Omental fat pad (tissue), 3 donors: ENCODE measurements at regions not wholly inside any gene's neighbourhood (a gene's known extent, or its start where the extent isn't known, plus 50 kb on each side); places are given as distances from the start of the nearest gene placed in this dataset.

Experiments used
- ATAC-seq: fragments of 150-250 bp; one replicate; pipeline ENCODE4 v1.9.1; 2016; ENCODE audit warnings: mild to moderate bottlenecking, moderate library complexity; ENCODE audit not compliant: low FRiP score
- DNase-seq: peaks from one replicate; pipeline ENCODE4 v3.0.0-alpha.2; 2019; ENCODE audit warnings: low spot score
- TF ChIP-seq, protein P1 (sequence below), 3 donors: fragments of 450-650 bp; IDR thresholded peaks; one replicate each; pipeline ENCODE4 v1.5.1; 2016 to 2017; ENCODE audit warnings: antibody characterized with exemption in 3 of 3, mild to moderate bottlenecking in 3 of 3, moderate library complexity in 2 of 3

DNA sequence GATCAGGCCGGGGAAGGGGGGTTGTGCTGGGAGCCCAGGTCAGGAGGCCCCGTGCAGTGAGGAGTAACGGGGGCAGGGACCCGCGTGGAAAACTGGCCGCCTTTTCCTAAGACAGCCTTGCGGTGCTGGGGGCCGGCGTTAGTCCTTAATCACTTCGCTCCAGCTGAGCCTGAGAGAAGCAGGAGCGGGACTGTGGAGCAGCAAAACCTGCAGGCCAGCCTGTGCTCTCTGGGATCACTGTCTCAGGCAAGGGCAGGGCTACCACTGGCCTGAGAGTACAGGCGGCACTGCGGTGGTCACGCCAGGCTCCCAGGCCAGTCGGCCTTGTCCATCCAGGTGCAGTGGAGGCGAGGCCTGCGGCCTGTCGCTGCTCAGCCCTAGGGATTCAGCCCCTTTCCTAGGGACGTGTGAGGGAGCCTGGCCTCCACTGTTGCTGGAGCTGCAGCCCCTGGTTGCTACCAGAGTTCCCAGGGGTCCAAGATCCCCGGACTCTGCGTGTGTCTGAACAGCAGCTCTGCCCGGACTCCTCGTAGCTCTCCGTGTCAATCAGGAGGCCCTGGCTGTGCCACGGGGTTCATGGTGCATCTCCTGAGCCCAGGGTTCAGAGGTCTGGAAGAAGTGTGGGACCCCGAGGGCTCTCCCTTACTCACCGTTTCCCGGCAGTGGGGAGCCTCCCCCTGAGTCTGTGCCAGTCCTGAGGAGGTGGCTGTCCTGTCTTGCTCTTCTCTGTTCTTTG lies 2141.7 kb upstream of the TENM3 start:
- TF ChIP-seq, protein P1, sequence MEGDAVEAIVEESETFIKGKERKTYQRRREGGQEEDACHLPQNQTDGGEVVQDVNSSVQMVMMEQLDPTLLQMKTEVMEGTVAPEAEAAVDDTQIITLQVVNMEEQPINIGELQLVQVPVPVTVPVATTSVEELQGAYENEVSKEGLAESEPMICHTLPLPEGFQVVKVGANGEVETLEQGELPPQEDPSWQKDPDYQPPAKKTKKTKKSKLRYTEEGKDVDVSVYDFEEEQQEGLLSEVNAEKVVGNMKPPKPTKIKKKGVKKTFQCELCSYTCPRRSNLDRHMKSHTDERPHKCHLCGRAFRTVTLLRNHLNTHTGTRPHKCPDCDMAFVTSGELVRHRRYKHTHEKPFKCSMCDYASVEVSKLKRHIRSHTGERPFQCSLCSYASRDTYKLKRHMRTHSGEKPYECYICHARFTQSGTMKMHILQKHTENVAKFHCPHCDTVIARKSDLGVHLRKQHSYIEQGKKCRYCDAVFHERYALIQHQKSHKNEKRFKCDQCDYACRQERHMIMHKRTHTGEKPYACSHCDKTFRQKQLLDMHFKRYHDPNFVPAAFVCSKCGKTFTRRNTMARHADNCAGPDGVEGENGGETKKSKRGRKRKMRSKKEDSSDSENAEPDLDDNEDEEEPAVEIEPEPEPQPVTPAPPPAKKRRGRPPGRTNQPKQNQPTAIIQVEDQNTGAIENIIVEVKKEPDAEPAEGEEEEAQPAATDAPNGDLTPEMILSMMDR (IDR thresholded peaks at IDR 0.05): no peak
- DNase-seq (no peak), ATAC-seq (no peak)

DNA sequence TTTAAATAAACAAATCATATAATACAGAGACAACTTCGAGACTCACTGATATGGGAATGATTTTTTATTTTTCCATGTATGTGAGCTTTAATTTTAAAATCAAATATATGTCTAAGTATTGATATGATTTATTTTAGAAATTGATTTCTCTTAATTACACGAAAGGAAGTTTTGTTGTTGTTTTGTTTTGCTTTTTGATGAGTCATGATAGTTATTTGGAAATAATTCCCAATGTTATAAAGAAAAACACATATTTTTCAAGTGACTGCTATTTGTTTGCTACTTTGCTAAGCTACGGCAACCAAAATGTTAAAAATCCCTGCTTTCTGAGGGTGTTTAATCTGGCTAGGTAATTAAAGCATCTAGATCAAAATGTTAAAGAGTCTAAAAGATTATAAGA lies 2139.4 kb upstream of the TENM3 start:
- ATAC-seq (no peak), DNase-seq (no peak)
- TF ChIP-seq, protein P1 (IDR thresholded peaks at IDR 0.05): no peak

DNA sequence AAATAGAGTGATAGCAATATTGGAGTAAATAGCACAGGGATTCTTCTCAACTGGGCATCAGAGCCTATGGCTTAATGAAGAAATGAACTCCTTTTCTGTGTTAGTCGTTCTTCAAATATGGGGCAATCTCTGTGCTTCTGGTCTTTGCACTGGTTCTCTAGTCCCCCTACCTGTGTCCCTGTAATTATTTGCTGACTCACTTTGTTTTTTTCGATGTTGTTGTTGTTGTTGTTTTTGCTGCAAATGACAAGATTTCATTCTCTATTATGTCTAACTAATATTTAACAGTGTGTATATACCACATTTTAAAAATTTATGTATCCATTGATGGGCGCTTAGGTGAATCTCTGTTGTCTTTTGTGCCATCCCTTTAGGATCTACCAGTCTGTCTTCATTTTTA lies 2137.8 kb upstream of the TENM3 start:
- ATAC-seq: no peak
- TF ChIP-seq, protein P1 (IDR thresholded peaks at IDR 0.05): no peak
- no peak for DNase-seq

DNA sequence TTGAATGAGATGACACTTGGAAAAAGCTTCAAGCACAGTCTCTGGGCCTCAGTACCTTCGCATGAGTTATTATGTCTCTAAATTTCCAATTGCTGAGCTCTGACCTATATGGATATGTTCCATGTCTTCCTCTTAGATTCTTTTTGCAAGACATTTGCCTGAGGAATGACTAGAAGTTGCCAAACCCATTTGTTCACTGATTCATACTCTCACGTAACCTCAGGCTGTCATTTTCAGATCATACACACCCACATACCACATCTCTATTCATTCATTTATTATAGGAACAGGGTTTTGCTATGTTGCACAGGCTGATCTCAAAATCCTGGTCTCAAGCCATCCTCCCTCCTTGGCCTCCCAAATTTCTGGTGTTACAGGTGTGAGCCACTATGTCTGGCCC lies 2137.1 kb upstream of the TENM3 start:
- ATAC-seq (no peak), DNase-seq (no peak)
- TF ChIP-seq, protein P1 (IDR thresholded peaks at IDR 0.05): no peak

DNA sequence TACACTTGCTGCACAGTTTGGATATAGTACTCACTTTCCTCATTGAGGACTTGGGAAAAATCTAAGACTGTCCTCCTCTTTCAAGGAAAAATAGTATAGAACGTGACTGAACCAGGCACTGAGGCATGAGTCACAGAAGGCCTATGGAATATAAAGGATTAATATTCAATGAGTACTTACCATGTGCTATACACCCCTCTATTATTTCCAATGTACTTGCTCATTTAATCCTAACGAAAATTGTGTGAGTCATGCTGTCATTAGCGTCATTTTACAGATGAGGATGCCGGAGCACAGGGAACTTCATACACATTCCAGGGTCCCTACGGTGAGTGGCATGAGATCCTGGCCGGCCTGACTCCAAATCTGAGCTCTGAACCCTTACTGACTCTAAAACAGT lies 2136.2 kb upstream of the TENM3 start:
- TF ChIP-seq, protein P1 (IDR thresholded peaks at IDR 0.05): no peak
- no peak for DNase-seq
- no peak for ATAC-seq

DNA sequence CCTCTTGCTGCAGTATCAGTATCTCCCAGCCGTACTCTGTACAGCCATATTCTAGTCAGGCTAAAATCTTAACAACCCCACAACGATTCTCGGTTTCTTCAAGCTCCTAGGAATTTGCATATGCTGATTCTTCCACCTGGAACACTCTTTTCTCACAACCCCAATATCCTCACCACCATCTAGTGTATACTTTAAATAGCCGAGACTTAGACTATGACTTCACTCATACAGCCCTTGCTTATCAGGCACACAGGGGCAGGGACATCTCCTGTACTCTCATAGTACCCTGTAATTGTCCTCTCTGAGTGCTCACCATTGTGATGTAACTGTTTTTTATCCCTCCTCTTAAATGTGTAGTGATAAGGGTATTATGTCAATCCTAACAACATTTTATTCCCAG lies 2126.4 kb upstream of the TENM3 start:
- DNase-seq (no peak), ATAC-seq (no peak)
- TF ChIP-seq, protein P1 (IDR thresholded peaks at IDR 0.05): no peak

DNA sequence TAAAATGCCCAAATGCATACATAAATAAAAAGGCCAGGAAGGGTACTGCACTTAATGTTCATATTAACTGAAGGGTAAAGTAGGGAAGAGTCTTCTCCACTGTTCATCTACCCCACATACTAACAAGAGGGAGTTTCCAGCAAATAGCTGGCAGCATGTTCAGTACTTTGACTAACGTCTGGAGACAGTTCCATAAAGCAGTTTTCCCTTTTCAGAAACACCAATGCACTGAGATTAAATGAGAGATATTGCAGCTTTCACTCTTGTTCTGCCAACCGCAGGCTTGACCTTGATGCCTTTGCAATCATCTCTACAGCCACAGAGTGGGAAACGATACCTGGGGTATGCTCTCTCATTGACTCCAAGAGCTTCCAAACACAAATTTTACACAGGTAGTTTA lies 2123.1 kb upstream of the TENM3 start:
- TF ChIP-seq, protein P1 (IDR thresholded peaks at IDR 0.05): no peak
- ATAC-seq (no peak), DNase-seq (no peak)
